C4-2B (cell line): ENCODE measurements at regions not wholly inside any gene's neighbourhood (a gene's known extent, or its start where the extent isn't known, plus 50 kb on each side); places are given as distances from the start of the nearest gene placed in this dataset.

Source experiments
- ZFX ChIP-seq: fragments of 450-650 bp; IDR thresholded peaks from 2 replicates; pipeline ENCODE4 v1.6.1; 2017
- TF ChIP-seq, protein P1 (sequence below): fragments of 450-650 bp; conservative IDR thresholded peaks from 2 replicates; pipeline ENCODE4 v1.5.1; 2017; ENCODE audit warnings: mild to moderate bottlenecking

DNA sequence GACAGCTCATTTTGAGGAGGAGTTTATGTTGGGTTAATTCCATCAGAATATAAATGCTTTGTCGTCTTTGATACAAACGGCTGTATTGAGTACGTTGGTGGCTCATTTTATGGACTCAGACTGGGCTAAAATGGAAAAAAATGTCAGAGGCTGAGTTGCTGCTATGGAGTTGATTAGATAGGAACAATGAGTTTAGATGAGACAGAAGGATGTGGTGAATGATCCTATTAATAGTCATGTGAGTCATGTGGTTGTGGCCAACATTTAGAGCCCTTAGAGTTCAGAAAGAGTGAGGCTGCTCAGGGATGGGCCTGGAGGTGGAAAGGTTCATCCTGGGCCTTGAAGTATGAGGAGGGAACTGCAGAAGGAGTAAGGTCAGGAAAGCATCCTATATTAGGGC is 434.2 kb downstream of the MEIS1 start:
- TF ChIP-seq, protein P1, sequence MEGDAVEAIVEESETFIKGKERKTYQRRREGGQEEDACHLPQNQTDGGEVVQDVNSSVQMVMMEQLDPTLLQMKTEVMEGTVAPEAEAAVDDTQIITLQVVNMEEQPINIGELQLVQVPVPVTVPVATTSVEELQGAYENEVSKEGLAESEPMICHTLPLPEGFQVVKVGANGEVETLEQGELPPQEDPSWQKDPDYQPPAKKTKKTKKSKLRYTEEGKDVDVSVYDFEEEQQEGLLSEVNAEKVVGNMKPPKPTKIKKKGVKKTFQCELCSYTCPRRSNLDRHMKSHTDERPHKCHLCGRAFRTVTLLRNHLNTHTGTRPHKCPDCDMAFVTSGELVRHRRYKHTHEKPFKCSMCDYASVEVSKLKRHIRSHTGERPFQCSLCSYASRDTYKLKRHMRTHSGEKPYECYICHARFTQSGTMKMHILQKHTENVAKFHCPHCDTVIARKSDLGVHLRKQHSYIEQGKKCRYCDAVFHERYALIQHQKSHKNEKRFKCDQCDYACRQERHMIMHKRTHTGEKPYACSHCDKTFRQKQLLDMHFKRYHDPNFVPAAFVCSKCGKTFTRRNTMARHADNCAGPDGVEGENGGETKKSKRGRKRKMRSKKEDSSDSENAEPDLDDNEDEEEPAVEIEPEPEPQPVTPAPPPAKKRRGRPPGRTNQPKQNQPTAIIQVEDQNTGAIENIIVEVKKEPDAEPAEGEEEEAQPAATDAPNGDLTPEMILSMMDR = no peak
- no peak for TF ChIP-seq ZFX
